ENCODE measurements at regions not wholly inside any gene's neighbourhood (a gene's known extent, or its start where the extent isn't known, plus 50 kb on each side); places are given as distances from the start of the nearest gene placed in this dataset.

DNA sequence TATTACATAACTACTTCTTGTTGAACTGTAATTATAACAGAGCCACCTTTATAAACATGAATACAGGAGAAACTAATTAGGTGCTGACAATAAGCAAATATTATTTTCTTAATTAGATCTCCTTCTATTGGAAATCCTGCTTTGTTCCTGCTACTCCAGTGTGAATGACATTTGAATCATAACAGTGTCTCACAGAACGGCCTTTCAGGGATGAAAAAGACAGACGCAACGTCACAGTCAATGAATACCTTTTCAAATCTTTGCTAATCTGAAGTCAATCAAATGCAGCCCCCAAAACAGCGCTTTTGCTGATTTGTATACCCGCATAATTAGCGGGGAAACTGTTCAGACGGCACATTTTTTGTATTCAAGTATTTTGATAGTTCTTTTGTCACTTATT, 240.4 kb upstream of the CDH8 start:
- Histone ChIP-seq H3K27ac (ENCODE audit: control insufficient read depth, insufficient read depth, low read length) (no peak overlapping the region), H3K27me3 (ENCODE audit: control insufficient read depth, extremely low read depth, insufficient read depth, low read length) (no peaks in the 10 kb centered on the region), H3K9me3 (ENCODE audit: control insufficient read depth, low read depth, low read length) (no peaks in the 10 kb centered on the region), H3K4me2 (ENCODE audit: control insufficient read depth, extremely low read depth, insufficient read depth, low read depth, low read length) (no peak overlapping the region), H2AFZ (ENCODE audit: control insufficient read depth, low read length) (no peak overlapping the region), H3K9ac (ENCODE audit: control insufficient read depth, extremely low read depth, insufficient read depth, low read length) (no peak overlapping the region), H3K4me3 (ENCODE audit: control insufficient read depth in 2 of 3, extremely low read depth in 1 of 3, insufficient read depth in 2 of 3, low read depth in 1 of 3, low read length in 3 of 3) (no peak overlapping the region), H3K36me3 (ENCODE audit: control insufficient read depth in 2 of 2, extremely low read depth in 1 of 2, insufficient read depth in 2 of 2, low read length in 2 of 2) (no peaks in the 10 kb centered on the region), H3K4me1 (ENCODE audit: control insufficient read depth, extremely low read depth, insufficient read depth, low read length) (no peaks in the 10 kb centered on the region), H4K20me1 (ENCODE audit: control insufficient read depth, extremely low read depth, insufficient read depth, low read length) (no peaks in the 10 kb centered on the region), H3K79me2 (ENCODE audit: control insufficient read depth, insufficient read depth, low read length) (no peaks in the 10 kb centered on the region), H3K9me1 (ENCODE audit: control insufficient read depth, extremely low read depth, insufficient read depth, low read length) (no peaks in the 10 kb centered on the region)
- FAIRE-seq (no peak), DNase-seq (ENCODE audit: low read depth, low spot score) (no peak)
- dilution Hi-C loops (cut with MboI; ENCODE audit: extremely low pct_ligation_motif_present, low sequenced_read_pairs) = no loop called here
- TF ChIP-seq, protein P1, sequence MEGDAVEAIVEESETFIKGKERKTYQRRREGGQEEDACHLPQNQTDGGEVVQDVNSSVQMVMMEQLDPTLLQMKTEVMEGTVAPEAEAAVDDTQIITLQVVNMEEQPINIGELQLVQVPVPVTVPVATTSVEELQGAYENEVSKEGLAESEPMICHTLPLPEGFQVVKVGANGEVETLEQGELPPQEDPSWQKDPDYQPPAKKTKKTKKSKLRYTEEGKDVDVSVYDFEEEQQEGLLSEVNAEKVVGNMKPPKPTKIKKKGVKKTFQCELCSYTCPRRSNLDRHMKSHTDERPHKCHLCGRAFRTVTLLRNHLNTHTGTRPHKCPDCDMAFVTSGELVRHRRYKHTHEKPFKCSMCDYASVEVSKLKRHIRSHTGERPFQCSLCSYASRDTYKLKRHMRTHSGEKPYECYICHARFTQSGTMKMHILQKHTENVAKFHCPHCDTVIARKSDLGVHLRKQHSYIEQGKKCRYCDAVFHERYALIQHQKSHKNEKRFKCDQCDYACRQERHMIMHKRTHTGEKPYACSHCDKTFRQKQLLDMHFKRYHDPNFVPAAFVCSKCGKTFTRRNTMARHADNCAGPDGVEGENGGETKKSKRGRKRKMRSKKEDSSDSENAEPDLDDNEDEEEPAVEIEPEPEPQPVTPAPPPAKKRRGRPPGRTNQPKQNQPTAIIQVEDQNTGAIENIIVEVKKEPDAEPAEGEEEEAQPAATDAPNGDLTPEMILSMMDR (optimal IDR thresholded peaks at IDR 0.05 in 1 of 3, IDR thresholded peaks at IDR 0.05 in 1 of 3, conservative IDR thresholded peaks at IDR 0.05 in 1 of 3; ENCODE audit: extremely low read depth in 1 of 3, insufficient read depth in 2 of 3, low read length in 3 of 3) = no peak
- TF ChIP-seq EZH2 (IDR thresholded peaks at IDR 0.05; ENCODE audit: low read length) = no peak

DNA sequence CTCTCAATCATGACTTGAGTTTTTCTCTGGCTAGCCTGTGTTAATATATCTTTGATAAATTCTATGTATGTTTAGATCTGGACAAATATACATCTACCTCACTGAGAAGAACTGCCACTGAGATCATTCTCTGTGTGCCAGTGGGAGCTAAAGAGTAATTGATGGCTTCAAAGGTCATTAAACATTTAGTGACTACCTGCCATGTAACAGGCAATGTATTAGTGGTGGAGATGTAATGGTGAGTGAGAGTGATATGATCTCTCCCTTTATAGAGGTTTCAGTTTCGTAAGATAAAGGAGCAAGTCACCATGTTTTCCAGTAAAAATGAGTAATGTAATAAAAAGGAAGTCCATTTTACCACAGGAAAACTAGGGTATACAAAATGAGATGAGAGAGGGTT, 235.8 kb upstream of the CDH8 start:
- FAIRE-seq = no peak
- Histone ChIP-seq H3K9ac (ENCODE audit: control insufficient read depth, extremely low read depth, insufficient read depth, low read length) (no peak overlapping the region), H2AFZ (ENCODE audit: control insufficient read depth, low read length) (no peak overlapping the region), H3K9me1 (ENCODE audit: control insufficient read depth, extremely low read depth, insufficient read depth, low read length) (no peaks in the 10 kb centered on the region), H3K4me2 (ENCODE audit: control insufficient read depth, extremely low read depth, insufficient read depth, low read depth, low read length) (no peak overlapping the region), H3K4me3 (ENCODE audit: control insufficient read depth in 2 of 3, extremely low read depth in 1 of 3, insufficient read depth in 2 of 3, low read depth in 1 of 3, low read length in 3 of 3) (no peak overlapping the region), H3K27ac (ENCODE audit: control insufficient read depth, insufficient read depth, low read length) (no peak overlapping the region), H3K36me3 (ENCODE audit: control insufficient read depth in 2 of 2, extremely low read depth in 1 of 2, insufficient read depth in 2 of 2, low read length in 2 of 2) (no peaks in the 10 kb centered on the region), H4K20me1 (ENCODE audit: control insufficient read depth, extremely low read depth, insufficient read depth, low read length) (no peaks in the 10 kb centered on the region), H3K79me2 (ENCODE audit: control insufficient read depth, insufficient read depth, low read length) (no peaks in the 10 kb centered on the region), H3K27me3 (ENCODE audit: control insufficient read depth, extremely low read depth, insufficient read depth, low read length) (no peaks in the 10 kb centered on the region), H3K4me1 (ENCODE audit: control insufficient read depth, extremely low read depth, insufficient read depth, low read length) (no peaks in the 10 kb centered on the region), H3K9me3 (ENCODE audit: control insufficient read depth, low read depth, low read length) (no peaks in the 10 kb centered on the region)
- TF ChIP-seq, protein P1 (optimal IDR thresholded peaks at IDR 0.05 in 1 of 3, IDR thresholded peaks at IDR 0.05 in 1 of 3, conservative IDR thresholded peaks at IDR 0.05 in 1 of 3; ENCODE audit: extremely low read depth in 1 of 3, insufficient read depth in 2 of 3, low read length in 3 of 3) = no peak
- no peak for TF ChIP-seq EZH2 (IDR thresholded peaks at IDR 0.05; ENCODE audit: low read length)
- DNase-seq (ENCODE audit: low read depth, low spot score) = no peak
- dilution Hi-C loops (cut with MboI; ENCODE audit: extremely low pct_ligation_motif_present, low sequenced_read_pairs) = no loop called here

All from keratinocyte (primary cell).